Mucosa of descending colon (tissue), 3 donors: ENCODE measurements at regions not wholly inside any gene's neighbourhood (a gene's known extent, or its start where the extent isn't known, plus 50 kb on each side); places are given as distances from the start of the nearest gene placed in this dataset.
A peak's percentile ranks its signal among the peaks of the same experiment; 100 is the strongest.

Source experiments
- ATAC-seq: fragments of 200-7000 bp; cut with Tn5 transposase; one replicate; pipeline ENCODE4 v1.9.1; 2020; ENCODE audit warnings: mild to moderate bottlenecking, moderate library complexity
- DNase-seq, 3 donors: peaks; one replicate each; pipeline ENCODE4 v3.0.0-alpha.2; 2020
- H3K36me3 ChIP-seq: fragments of 200-600 bp; one replicate; pipeline ENCODE4 v1.8.0; 2021; ENCODE audit warnings: low read depth, mild to moderate bottlenecking
- H3K4me1 ChIP-seq: fragments of 200-600 bp; one replicate; pipeline ENCODE4 v1.8.0; 2021; ENCODE audit warnings: low read depth, mild to moderate bottlenecking
- H3K4me3 ChIP-seq: fragments of 200-600 bp; one replicate; pipeline ENCODE4 v1.8.0; 2021; ENCODE audit warnings: mild to moderate bottlenecking
- H3K9me3 ChIP-seq: fragments of 200-600 bp; one replicate; pipeline ENCODE4 v1.8.0; 2021; ENCODE audit warnings: mild to moderate bottlenecking
- intact Hi-C, 2 donors: fragments of 100-400 bp; cut with DNase I in 1 of 2; cut with micrococcal nuclease in 1 of 2; formaldehyde crosslinking; loops; one replicate each; pipeline versions ENCODE4 v1.11.0 to v1.11.1; 2022; cut with DNase I, micrococcal nuclease
- TF ChIP-seq, protein P1 (sequence below): fragments of 200-600 bp; IDR thresholded peaks from one replicate; pipeline ENCODE4 v1.8.0; 2022; ENCODE audit warnings: antibody characterized with exemption, mild to moderate bottlenecking
- donor health status: DM: no; HTN: no; CAD: no; lungs with moderate emphysema.
- donor health status: DM: no; HTN: no; CAD: no.
- donor health status: DM: no; HTN: yes; CAD: no.

- DNase-seq (no peak), ATAC-seq (no peak)
- Histone ChIP-seq H3K36me3 (no peaks in the 10 kb centered on the region), H3K4me3 (no peak overlapping the region), H3K4me1 (no peaks in the 10 kb centered on the region), H3K9me3 (no peaks in the 10 kb centered on the region)
- TF ChIP-seq, protein P1, sequence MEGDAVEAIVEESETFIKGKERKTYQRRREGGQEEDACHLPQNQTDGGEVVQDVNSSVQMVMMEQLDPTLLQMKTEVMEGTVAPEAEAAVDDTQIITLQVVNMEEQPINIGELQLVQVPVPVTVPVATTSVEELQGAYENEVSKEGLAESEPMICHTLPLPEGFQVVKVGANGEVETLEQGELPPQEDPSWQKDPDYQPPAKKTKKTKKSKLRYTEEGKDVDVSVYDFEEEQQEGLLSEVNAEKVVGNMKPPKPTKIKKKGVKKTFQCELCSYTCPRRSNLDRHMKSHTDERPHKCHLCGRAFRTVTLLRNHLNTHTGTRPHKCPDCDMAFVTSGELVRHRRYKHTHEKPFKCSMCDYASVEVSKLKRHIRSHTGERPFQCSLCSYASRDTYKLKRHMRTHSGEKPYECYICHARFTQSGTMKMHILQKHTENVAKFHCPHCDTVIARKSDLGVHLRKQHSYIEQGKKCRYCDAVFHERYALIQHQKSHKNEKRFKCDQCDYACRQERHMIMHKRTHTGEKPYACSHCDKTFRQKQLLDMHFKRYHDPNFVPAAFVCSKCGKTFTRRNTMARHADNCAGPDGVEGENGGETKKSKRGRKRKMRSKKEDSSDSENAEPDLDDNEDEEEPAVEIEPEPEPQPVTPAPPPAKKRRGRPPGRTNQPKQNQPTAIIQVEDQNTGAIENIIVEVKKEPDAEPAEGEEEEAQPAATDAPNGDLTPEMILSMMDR: no peak
- intact Hi-C loops: no loop called here
Observed at GRCh38 chr2:204470178-204470620, 75.1 kb upstream of the PARD3B start.

- Histone ChIP-seq H3K36me3 (no peaks in the 10 kb centered on the region), H3K4me3 (no peak overlapping the region), H3K4me1 (no peaks in the 10 kb centered on the region), H3K9me3 (no peaks in the 10 kb centered on the region)
- DNase-seq (no peak), ATAC-seq (no peak)
- intact Hi-C loops: no loop called here
- TF ChIP-seq, protein P1: no peak
Observed at GRCh38 chr2:204470621-204471196, 74.6 kb upstream of the PARD3B start.

DNA sequence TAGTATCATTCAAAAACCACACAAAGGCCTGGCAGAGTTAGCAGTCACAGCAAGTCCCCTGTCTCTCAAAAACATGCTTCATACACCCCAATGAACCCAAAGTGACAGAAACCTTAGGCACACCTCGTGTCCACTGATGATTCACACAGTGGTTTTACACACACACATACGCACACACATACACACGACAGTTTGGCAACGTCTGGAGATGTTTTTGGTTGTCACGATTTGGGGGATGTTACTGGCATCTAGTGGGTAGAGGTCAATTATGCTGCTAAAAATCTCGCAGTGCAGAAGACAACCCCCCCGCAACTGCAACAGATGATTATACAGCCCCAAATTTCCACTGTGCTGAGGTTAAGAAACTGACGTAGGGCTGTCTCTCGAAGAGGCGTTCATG lies 72.9 kb upstream of the PARD3B start:
- intact Hi-C loops: no loop called here
- H3K4me3 ChIP-seq: no peak overlapping the region
- no peaks in the 10 kb centered on the region for H3K36me3 ChIP-seq
- no peak for DNase-seq
- ATAC-seq: no peak
- TF ChIP-seq, protein P1: no peak
- no peaks in the 10 kb centered on the region for H3K9me3 ChIP-seq
- H3K4me1 ChIP-seq: no peaks in the 10 kb centered on the region

- no peaks in the 10 kb centered on the region for H3K9me3 ChIP-seq
- ATAC-seq (peak; percentile 36), DNase-seq (no peak)
- TF ChIP-seq, protein P1: no peak
- H3K4me1 ChIP-seq: no peaks in the 10 kb centered on the region
- intact Hi-C loops: no loop called here
- H3K36me3 ChIP-seq: no peaks in the 10 kb centered on the region
- no peak overlapping the region for H3K4me3 ChIP-seq
Observed at GRCh38 chr2:204473224-204473623, 72.1 kb upstream of the PARD3B start.

GRCh38 chr2:204475399-204475798 lies 69.9 kb upstream of the PARD3B start:
- intact Hi-C loops: no loop called here
- H3K36me3 ChIP-seq: no peaks in the 10 kb centered on the region
- no peaks in the 10 kb centered on the region for H3K9me3 ChIP-seq
- DNase-seq: no peak
- ATAC-seq: no peak
- no peaks in the 10 kb centered on the region for H3K4me1 ChIP-seq
- H3K4me3 ChIP-seq: no peak overlapping the region
- TF ChIP-seq, protein P1: no peak

DNA sequence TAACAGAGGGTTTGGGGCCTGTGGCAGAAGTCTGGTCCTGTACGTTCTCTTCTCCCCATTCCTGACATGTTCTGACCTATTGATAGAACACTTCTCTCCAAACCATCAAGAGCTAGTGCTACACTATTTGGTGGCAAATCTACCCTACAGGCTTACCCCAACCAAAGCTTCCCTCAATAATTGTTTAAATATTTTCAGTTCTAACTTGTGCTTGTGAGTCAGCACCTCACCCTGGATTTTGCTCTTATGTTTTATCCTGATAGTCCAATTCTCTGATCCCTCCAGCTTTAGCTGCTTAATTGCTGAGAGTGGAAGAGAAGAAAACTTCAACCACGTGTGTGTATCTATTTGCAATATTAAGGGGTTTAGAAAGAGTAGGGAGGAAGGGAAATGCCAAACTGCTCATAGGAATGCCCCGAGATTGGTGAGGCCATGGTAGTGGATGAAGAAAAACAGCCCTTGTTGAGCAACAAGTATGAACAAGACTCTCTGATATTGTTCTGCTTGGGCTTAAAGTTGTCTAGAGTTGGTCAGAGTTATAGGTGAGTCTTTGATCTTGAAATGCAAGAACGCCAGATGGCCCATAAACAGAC lies 67.8 kb upstream of the PARD3B start:
- ATAC-seq (no peak), DNase-seq (no peak)
- no peaks in the 10 kb centered on the region for H3K36me3 ChIP-seq
- TF ChIP-seq, protein P1: no peak
- no peaks in the 10 kb centered on the region for H3K9me3 ChIP-seq
- intact Hi-C loops: no loop called here
- no peak overlapping the region for H3K4me3 ChIP-seq
- H3K4me1 ChIP-seq: no peaks in the 10 kb centered on the region
